GM23338 (cell line): ENCODE measurements at regions not wholly inside any gene's neighbourhood (a gene's known extent, or its start where the extent isn't known, plus 50 kb on each side); places are given as distances from the start of the nearest gene placed in this dataset.

Experiments used
- ATAC-seq: fragments of 200-7000 bp; cut with Tn5 transposase; 3 replicates; pipeline ENCODE4 v1.9.1; 2020
- DNase-seq: peaks from one replicate; pipeline ENCODE4 v3.0.0-alpha.2; 2015; ENCODE audit warnings: low spot score
- H2AFZ ChIP-seq: fragments of 200-600 bp; sonication (generic); 2 replicates; pipeline ENCODE4 v1.8.0; 2016; ENCODE audit warnings: antibody characterized with exemption, mild to moderate bottlenecking, moderate library complexity
- H3F3A ChIP-seq: fragments of 200-600 bp; sonication (generic); replicated peaks from 2 replicates; pipeline ENCODE4 v1.8.0; 2017; ENCODE audit warnings: antibody characterized with exemption, mixed run types, low read depth
- H3K27ac ChIP-seq: fragments of 200-600 bp; sonication (generic); 2 replicates; pipeline ENCODE4 v1.6.1; 2016; ENCODE audit warnings: low read depth
- H3K27me3 ChIP-seq: fragments of 200-600 bp; sonication (generic); 2 replicates; pipeline ENCODE4 v1.8.0; 2016; ENCODE audit warnings: mild to moderate bottlenecking, mixed run types, moderate library complexity; ENCODE audit not compliant: insufficient read depth
- H3K36me3 ChIP-seq: fragments of 200-600 bp; sonication (generic); 2 replicates; pipeline ENCODE4 v1.8.0; 2016; ENCODE audit warnings: mild to moderate bottlenecking; ENCODE audit not compliant: insufficient read depth
- H3K4me1 ChIP-seq: fragments of 200-600 bp; sonication (generic); 2 replicates; pipeline ENCODE4 v1.8.0; 2016; ENCODE audit warnings: mild to moderate bottlenecking, moderate library complexity; ENCODE audit not compliant: insufficient read depth
- H3K4me2 ChIP-seq: fragments of 200-600 bp; sonication (generic); 2 replicates; pipeline ENCODE4 v1.7.1; 2017; ENCODE audit warnings: mixed run types
- H3K4me3 ChIP-seq: fragments of 200-600 bp; sonication (generic); 2 replicates; pipeline ENCODE4 v1.6.1; 2016; ENCODE audit warnings: mixed run types
- H3K79me2 ChIP-seq: fragments of 200-600 bp; sonication (generic); replicated peaks from 2 replicates; pipeline ENCODE4 v1.8.0; 2017; ENCODE audit warnings: mild to moderate bottlenecking; ENCODE audit not compliant: insufficient read depth
- H3K9me2 ChIP-seq: fragments of 200-600 bp; sonication (generic); 2 replicates; pipeline ENCODE4 v1.8.0; 2017; ENCODE audit not compliant: insufficient read depth
- H4K20me1 ChIP-seq: fragments of 200-600 bp; sonication (generic); replicated peaks from 2 replicates; pipeline ENCODE4 v1.8.0; 2017; ENCODE audit warnings: mild to moderate bottlenecking; ENCODE audit not compliant: insufficient read depth
- H3K27ac Mint-ChIP-seq: 2 replicates; pipeline ENCODE4 v1.8.0; 2020; ENCODE audit warnings: inconsistent platforms, mild to moderate bottlenecking, moderate library complexity, mixed read lengths
- H3K27me3 Mint-ChIP-seq: 3 replicates; pipeline ENCODE4 v1.8.0; 2022; ENCODE audit warnings: low read depth, mild to moderate bottlenecking, moderate library complexity, mixed read lengths, inconsistent platforms; ENCODE audit not compliant: insufficient read depth, poor library complexity
- H3K36me3 Mint-ChIP-seq: 3 replicates; pipeline ENCODE4 v1.8.0; 2021; ENCODE audit warnings: low read depth, mild to moderate bottlenecking, inconsistent platforms, moderate library complexity, mixed read lengths
- H3K4me1 Mint-ChIP-seq: 3 replicates; pipeline ENCODE4 v1.8.0; 2020; ENCODE audit warnings: mild to moderate bottlenecking, inconsistent platforms, mixed read lengths
- H3K4me3 Mint-ChIP-seq: 3 replicates; pipeline ENCODE4 v1.8.0; 2021; ENCODE audit warnings: moderate library complexity, mild to moderate bottlenecking, inconsistent platforms, mixed read lengths
- H3K9me3 Mint-ChIP-seq: 3 replicates; pipeline ENCODE4 v1.8.0; 2020; ENCODE audit warnings: moderate library complexity, mild to moderate bottlenecking, inconsistent platforms, mixed read lengths
- CREB1 ChIP-seq: fragments of 250-450 bp; sonication (Bioruptor Pico); IDR thresholded peaks from 2 replicates; pipeline ENCODE4 v1.5.0; 2020; ENCODE audit warnings: low read depth, mild to moderate bottlenecking, moderate library complexity
- EZH2 ChIP-seq: fragments of 200-600 bp; sonication (generic); IDR thresholded peaks from one replicate; pipeline ENCODE4 v1.8.0; 2017; ENCODE audit warnings: antibody characterized with exemption, mild to moderate bottlenecking, low read depth; ENCODE audit not compliant: unreplicated experiment
- EZH2phosphoT487 ChIP-seq: fragments of 200-600 bp; sonication (generic); IDR thresholded peaks from one replicate; pipeline ENCODE4 v1.8.1; 2018; ENCODE audit warnings: antibody characterized with exemption; ENCODE audit not compliant: unreplicated experiment
- JUNB ChIP-seq: IDR thresholded peaks from one replicate; pipeline ENCODE4 v1.6.1; 2016; ENCODE audit warnings: antibody characterized with exemption; ENCODE audit not compliant: unreplicated experiment
- NANOG ChIP-seq: IDR thresholded peaks from 2 replicates; pipeline ENCODE4 v1.6.1; 2016; ENCODE audit warnings: antibody characterized with exemption, borderline replicate concordance
- POLR2AphosphoS5 ChIP-seq: IDR thresholded peaks from 2 replicates; pipeline ENCODE4 v1.6.1; 2016; ENCODE audit warnings: antibody characterized with exemption, low read depth
- STAT1 ChIP-seq: IDR thresholded peaks from one replicate; pipeline ENCODE4 v1.6.1; 2016; ENCODE audit warnings: antibody characterized with exemption; ENCODE audit not compliant: unreplicated experiment
- ZNF114 ChIP-seq: fragments of 250-450 bp; sonication (Bioruptor Pico); IDR thresholded peaks from 2 replicates; pipeline ENCODE4 v1.5.0; 2020; ENCODE audit warnings: mild to moderate bottlenecking, moderate library complexity
- ZNF331 ChIP-seq: fragments of 250-450 bp; sonication (Bioruptor Pico); IDR thresholded peaks from 2 replicates; pipeline ENCODE4 v1.5.0; 2020; ENCODE audit warnings: low read depth, mild to moderate bottlenecking, moderate library complexity
- TF ChIP-seq, protein P1 (sequence below): IDR thresholded peaks from 2 replicates; pipeline ENCODE4 v1.6.1; 2016; ENCODE audit warnings: antibody characterized with exemption
- TF ChIP-seq, protein P2 (sequence below), 2 experiments: fragments of 200-600 bp in 1 of 2; sonication (generic) in 1 of 2; conservative IDR thresholded peaks; 2 replicates each; pipeline versions ENCODE4 v1.5.1 to v1.6.1; 2016 to 2017; ENCODE audit warnings: antibody characterized with exemption in 2 of 2, low read depth in 2 of 2, mild to moderate bottlenecking in 2 of 2, moderate library complexity in 1 of 2
- TF ChIP-seq, protein P3 (sequence below): IDR thresholded peaks from one replicate; pipeline ENCODE4 v1.6.1; 2018; ENCODE audit warnings: antibody characterized with exemption; ENCODE audit not compliant: unreplicated experiment
- TF ChIP-seq, protein P4 (sequence below): fragments of 250-450 bp; sonication (Bioruptor Pico); IDR thresholded peaks from 2 replicates; pipeline ENCODE4 v1.5.0; 2020; ENCODE audit warnings: mild to moderate bottlenecking, moderate library complexity

DNA sequence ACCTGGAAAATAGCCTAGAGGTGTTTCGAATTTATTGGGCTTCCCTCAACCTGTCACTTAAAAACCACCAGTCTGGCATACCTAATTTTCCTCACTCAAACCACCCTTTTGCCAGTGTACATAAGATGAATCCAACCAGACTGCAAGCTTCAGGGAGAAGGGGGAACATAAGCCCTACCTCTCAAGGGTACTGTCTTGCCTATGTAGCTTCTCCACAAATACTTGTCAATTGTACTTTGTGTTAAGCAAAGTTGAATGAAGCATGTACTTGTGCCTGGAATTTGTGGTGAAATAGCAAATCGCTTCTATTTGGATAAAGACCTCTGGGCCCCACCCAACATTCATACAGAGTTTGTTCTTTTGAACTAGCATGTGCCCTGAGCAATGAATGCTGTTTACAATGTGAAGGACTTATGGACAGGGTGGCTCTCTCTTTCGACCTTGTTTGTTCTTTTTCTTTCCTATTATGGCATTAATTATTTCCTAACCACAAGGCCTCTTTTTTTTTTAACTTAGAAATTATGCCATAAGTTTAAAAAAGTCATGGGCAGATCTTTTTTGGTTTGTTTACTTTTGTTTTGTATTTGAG is 580.2 kb downstream of the EBF1 start:
- H3K9me2 ChIP-seq: no peaks in the 10 kb centered on the region
- TF ChIP-seq JUNB (no peak), ZNF331 (CRISPR knock-in tag) (no peak), CREB1 (CRISPR knock-in tag) (no peak), POLR2AphosphoS5 (no peak), STAT1 (no peak), EZH2phosphoT487 (no peak), ZNF114 (CRISPR knock-in tag) (no peak), EZH2 (no peak), NANOG (no peak)
- TF ChIP-seq, protein P1, sequence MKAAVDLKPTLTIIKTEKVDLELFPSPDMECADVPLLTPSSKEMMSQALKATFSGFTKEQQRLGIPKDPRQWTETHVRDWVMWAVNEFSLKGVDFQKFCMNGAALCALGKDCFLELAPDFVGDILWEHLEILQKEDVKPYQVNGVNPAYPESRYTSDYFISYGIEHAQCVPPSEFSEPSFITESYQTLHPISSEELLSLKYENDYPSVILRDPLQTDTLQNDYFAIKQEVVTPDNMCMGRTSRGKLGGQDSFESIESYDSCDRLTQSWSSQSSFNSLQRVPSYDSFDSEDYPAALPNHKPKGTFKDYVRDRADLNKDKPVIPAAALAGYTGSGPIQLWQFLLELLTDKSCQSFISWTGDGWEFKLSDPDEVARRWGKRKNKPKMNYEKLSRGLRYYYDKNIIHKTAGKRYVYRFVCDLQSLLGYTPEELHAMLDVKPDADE: no peak
- TF ChIP-seq, protein P2, sequence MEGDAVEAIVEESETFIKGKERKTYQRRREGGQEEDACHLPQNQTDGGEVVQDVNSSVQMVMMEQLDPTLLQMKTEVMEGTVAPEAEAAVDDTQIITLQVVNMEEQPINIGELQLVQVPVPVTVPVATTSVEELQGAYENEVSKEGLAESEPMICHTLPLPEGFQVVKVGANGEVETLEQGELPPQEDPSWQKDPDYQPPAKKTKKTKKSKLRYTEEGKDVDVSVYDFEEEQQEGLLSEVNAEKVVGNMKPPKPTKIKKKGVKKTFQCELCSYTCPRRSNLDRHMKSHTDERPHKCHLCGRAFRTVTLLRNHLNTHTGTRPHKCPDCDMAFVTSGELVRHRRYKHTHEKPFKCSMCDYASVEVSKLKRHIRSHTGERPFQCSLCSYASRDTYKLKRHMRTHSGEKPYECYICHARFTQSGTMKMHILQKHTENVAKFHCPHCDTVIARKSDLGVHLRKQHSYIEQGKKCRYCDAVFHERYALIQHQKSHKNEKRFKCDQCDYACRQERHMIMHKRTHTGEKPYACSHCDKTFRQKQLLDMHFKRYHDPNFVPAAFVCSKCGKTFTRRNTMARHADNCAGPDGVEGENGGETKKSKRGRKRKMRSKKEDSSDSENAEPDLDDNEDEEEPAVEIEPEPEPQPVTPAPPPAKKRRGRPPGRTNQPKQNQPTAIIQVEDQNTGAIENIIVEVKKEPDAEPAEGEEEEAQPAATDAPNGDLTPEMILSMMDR (conservative IDR thresholded peaks at IDR 0.05; ENCODE audit: low read depth in 2 of 2): no peak
- TF ChIP-seq, protein P3, sequence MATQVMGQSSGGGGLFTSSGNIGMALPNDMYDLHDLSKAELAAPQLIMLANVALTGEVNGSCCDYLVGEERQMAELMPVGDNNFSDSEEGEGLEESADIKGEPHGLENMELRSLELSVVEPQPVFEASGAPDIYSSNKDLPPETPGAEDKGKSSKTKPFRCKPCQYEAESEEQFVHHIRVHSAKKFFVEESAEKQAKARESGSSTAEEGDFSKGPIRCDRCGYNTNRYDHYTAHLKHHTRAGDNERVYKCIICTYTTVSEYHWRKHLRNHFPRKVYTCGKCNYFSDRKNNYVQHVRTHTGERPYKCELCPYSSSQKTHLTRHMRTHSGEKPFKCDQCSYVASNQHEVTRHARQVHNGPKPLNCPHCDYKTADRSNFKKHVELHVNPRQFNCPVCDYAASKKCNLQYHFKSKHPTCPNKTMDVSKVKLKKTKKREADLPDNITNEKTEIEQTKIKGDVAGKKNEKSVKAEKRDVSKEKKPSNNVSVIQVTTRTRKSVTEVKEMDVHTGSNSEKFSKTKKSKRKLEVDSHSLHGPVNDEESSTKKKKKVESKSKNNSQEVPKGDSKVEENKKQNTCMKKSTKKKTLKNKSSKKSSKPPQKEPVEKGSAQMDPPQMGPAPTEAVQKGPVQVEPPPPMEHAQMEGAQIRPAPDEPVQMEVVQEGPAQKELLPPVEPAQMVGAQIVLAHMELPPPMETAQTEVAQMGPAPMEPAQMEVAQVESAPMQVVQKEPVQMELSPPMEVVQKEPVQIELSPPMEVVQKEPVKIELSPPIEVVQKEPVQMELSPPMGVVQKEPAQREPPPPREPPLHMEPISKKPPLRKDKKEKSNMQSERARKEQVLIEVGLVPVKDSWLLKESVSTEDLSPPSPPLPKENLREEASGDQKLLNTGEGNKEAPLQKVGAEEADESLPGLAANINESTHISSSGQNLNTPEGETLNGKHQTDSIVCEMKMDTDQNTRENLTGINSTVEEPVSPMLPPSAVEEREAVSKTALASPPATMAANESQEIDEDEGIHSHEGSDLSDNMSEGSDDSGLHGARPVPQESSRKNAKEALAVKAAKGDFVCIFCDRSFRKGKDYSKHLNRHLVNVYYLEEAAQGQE: no peak
- TF ChIP-seq, protein P4, sequence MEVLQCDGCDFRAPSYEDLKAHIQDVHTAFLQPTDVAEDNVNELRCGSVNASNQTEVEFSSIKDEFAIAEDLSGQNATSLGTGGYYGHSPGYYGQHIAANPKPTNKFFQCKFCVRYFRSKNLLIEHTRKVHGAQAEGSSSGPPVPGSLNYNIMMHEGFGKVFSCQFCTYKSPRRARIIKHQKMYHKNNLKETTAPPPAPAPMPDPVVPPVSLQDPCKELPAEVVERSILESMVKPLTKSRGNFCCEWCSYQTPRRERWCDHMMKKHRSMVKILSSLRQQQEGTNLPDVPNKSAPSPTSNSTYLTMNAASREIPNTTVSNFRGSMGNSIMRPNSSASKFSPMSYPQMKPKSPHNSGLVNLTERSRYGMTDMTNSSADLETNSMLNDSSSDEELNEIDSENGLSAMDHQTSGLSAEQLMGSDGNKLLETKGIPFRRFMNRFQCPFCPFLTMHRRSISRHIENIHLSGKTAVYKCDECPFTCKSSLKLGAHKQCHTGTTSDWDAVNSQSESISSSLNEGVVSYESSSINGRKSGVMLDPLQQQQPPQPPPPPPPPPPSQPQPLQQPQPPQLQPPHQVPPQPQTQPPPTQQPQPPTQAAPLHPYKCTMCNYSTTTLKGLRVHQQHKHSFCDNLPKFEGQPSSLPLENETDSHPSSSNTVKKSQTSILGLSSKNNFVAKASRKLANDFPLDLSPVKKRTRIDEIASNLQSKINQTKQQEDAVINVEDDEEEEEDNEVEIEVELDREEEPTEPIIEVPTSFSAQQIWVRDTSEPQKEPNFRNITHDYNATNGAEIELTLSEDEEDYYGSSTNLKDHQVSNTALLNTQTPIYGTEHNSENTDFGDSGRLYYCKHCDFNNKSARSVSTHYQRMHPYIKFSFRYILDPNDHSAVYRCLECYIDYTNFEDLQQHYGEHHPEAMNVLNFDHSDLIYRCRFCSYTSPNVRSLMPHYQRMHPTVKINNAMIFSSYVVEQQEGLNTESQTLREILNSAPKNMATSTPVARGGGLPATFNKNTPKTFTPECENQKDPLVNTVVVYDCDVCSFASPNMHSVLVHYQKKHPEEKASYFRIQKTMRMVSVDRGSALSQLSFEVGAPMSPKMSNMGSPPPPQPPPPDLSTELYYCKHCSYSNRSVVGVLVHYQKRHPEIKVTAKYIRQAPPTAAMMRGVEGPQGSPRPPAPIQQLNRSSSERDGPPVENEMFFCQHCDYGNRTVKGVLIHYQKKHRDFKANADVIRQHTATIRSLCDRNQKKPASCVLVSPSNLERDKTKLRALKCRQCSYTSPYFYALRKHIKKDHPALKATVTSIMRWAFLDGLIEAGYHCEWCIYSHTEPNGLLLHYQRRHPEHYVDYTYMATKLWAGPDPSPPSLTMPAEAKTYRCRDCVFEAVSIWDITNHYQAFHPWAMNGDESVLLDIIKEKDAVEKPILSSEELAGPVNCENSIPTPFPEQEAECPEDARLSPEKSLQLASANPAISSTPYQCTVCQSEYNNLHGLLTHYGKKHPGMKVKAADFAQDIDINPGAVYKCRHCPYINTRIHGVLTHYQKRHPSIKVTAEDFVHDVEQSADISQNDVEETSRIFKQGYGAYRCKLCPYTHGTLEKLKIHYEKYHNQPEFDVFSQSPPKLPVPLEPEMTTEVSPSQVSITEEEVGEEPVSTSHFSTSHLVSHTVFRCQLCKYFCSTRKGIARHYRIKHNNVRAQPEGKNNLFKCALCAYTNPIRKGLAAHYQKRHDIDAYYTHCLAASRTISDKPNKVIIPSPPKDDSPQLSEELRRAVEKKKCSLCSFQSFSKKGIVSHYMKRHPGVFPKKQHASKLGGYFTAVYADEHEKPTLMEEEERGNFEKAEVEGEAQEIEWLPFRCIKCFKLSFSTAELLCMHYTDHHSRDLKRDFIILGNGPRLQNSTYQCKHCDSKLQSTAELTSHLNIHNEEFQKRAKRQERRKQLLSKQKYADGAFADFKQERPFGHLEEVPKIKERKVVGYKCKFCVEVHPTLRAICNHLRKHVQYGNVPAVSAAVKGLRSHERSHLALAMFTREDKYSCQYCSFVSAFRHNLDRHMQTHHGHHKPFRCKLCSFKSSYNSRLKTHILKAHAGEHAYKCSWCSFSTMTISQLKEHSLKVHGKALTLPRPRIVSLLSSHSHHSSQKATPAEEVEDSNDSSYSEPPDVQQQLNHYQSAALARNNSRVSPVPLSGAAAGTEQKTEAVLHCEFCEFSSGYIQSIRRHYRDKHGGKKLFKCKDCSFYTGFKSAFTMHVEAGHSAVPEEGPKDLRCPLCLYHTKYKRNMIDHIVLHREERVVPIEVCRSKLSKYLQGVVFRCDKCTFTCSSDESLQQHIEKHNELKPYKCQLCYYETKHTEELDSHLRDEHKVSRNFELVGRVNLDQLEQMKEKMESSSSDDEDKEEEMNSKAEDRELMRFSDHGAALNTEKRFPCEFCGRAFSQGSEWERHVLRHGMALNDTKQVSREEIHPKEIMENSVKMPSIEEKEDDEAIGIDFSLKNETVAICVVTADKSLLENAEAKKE (CRISPR knock-in tag): no peak
- ATAC-seq (no peak), DNase-seq (no peak)
- no peak overlapping the region for H3K4me3 Mint-ChIP-seq
- H3K4me1 Mint-ChIP-seq: no peaks in the 10 kb centered on the region
- H2AFZ ChIP-seq: no peak overlapping the region
- no peak overlapping the region for H3K4me2 ChIP-seq
- no peaks in the 10 kb centered on the region for H3K36me3 Mint-ChIP-seq
- H3K27ac ChIP-seq: no peak overlapping the region
- H3K4me3 ChIP-seq: no peak overlapping the region
- H3K27me3 ChIP-seq: no peaks in the 10 kb centered on the region
- H3K27ac Mint-ChIP-seq: no peak overlapping the region
- H3K27me3 Mint-ChIP-seq: no peaks in the 10 kb centered on the region
- H3K79me2 ChIP-seq: no peaks in the 10 kb centered on the region
- no peaks in the 10 kb centered on the region for H3K9me3 Mint-ChIP-seq
- no peaks in the 10 kb centered on the region for H3F3A ChIP-seq
- no peaks in the 10 kb centered on the region for H4K20me1 ChIP-seq
- no peaks in the 10 kb centered on the region for H3K36me3 ChIP-seq
- H3K4me1 ChIP-seq: no peaks in the 10 kb centered on the region
